Parathyroid adenoma (tissue), 2 donors: ENCODE measurements at regions not wholly inside any gene's neighbourhood (a gene's known extent, or its start where the extent isn't known, plus 50 kb on each side); places are given as distances from the start of the nearest gene placed in this dataset.

Experiments used
- H2AFZ ChIP-seq: fragments of 300-600 bp; sonication (generic); one replicate; pipeline ENCODE4 v1.7.0; 2017; ENCODE audit warnings: antibody characterized with exemption, mild to moderate bottlenecking
- H3K27ac ChIP-seq: fragments of 300-600 bp; sonication (generic); one replicate; pipeline ENCODE4 v1.7.0; 2017
- H3K27me3 ChIP-seq: fragments of 300-600 bp; sonication (generic); one replicate; pipeline ENCODE4 v1.7.0; 2017; ENCODE audit warnings: low read length; ENCODE audit not compliant: control insufficient read depth, insufficient read depth
- H3K36me3 ChIP-seq: fragments of 300-600 bp; sonication (generic); one replicate; pipeline ENCODE4 v1.7.0; 2017; ENCODE audit warnings: low read length; ENCODE audit not compliant: control insufficient read depth, insufficient read depth
- H3K4me1 ChIP-seq: fragments of 300-600 bp; sonication (generic); one replicate; pipeline ENCODE4 v1.7.0; 2017; ENCODE audit warnings: control low read depth
- H3K4me2 ChIP-seq: fragments of 300-600 bp; sonication (generic); one replicate; pipeline ENCODE4 v1.7.0; 2017; ENCODE audit warnings: low read length
- H3K4me3 ChIP-seq: fragments of 300-600 bp; sonication (generic); one replicate; pipeline ENCODE4 v1.7.0; 2017; ENCODE audit warnings: low read depth, low read length
- H3K79me2 ChIP-seq: fragments of 300-600 bp; sonication (generic); one replicate; pipeline ENCODE4 v1.7.0; 2017; ENCODE audit warnings: control low read depth
- H3K9ac ChIP-seq: fragments of 300-600 bp; sonication (generic); one replicate; pipeline ENCODE4 v1.7.0; 2017; ENCODE audit warnings: mild to moderate bottlenecking
- H3K9me3 ChIP-seq: fragments of 300-600 bp; sonication (generic); one replicate; pipeline ENCODE4 v1.7.0; 2017; ENCODE audit warnings: low read length; ENCODE audit not compliant: control insufficient read depth
- CTCF ChIP-seq: fragments of 300-600 bp; sonication (generic); IDR thresholded peaks from one replicate; pipeline ENCODE4 v1.7.0; 2017; ENCODE audit warnings: antibody characterized with exemption, mild to moderate bottlenecking
- donor health status: primary hyperparathyroidism.

DNA sequence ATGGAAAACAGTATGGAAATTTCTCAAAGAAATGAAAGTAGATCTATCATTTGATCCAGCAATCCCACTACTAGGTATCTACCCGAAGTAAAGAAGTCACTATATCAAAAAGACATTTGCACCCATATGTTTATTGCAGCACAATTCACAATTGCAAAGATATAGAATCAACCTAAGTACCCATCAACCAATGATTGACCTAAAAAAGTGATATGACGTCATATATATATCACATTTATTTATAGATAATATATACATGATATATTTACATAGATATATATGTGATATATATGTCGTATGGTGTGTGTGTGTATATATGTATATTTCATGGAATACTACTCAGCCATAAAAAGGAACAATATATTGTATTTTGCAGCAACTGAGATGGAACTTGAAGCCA lies 188.3 kb upstream of the ARHGAP42 start:
- no peak overlapping the region for H3K27ac ChIP-seq
- H3K4me3 ChIP-seq: no peak overlapping the region
- H2AFZ ChIP-seq: no peak overlapping the region
- TF ChIP-seq CTCF: no peak
- H3K36me3 ChIP-seq: no peaks in the 10 kb centered on the region
- no peaks in the 10 kb centered on the region for H3K9me3 ChIP-seq
- H3K27me3 ChIP-seq: no peaks in the 10 kb centered on the region
- no peak overlapping the region for H3K9ac ChIP-seq
- no peaks in the 10 kb centered on the region for H3K79me2 ChIP-seq
- no peaks in the 10 kb centered on the region for H3K4me1 ChIP-seq
- H3K4me2 ChIP-seq: no peak overlapping the region

DNA sequence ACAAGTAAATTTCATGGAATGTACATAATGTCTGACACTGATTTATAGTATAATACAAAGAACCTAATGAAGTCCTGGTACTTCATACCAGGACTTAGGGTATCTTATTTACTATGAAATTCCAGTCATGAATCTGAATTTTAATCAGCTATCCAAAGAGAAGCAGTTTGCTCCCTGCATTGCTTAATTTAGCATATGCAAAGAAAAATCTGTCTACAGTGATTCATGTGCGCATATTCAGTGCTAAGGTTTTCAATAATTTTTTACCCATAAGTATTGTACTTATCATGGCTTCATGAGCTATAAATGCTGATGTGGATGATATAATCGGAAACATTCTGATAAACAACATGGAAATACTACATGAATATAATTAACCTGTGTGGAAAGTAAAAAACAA lies 185.6 kb upstream of the ARHGAP42 start:
- no peak overlapping the region for H3K4me3 ChIP-seq
- H3K27me3 ChIP-seq: no peaks in the 10 kb centered on the region
- H3K9ac ChIP-seq: no peak overlapping the region
- no peak overlapping the region for H2AFZ ChIP-seq
- no peaks in the 10 kb centered on the region for H3K36me3 ChIP-seq
- no peaks in the 10 kb centered on the region for H3K9me3 ChIP-seq
- H3K79me2 ChIP-seq: no peaks in the 10 kb centered on the region
- no peak overlapping the region for H3K4me2 ChIP-seq
- H3K4me1 ChIP-seq: no peaks in the 10 kb centered on the region
- H3K27ac ChIP-seq: no peak overlapping the region
- TF ChIP-seq CTCF: no peak

DNA sequence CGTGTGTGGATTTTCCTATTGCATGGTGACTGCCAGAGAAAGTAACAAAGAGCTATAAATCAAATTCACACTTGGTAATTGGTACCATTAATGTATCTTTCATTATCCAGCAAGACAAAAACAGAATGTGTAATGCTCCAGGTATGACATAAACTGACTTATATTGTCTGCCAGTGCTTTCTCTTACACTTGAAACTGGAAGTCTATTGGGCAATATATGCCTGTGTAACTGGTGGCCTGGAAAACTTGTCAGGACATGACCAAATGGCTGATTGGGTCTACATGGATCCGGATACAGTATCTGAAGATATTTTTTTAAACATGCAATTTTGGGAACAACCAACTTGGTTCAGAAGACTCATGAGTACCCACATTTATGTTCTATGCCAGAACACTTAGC lies 174.6 kb upstream of the ARHGAP42 start:
- Histone ChIP-seq H3K79me2 (no peaks in the 10 kb centered on the region), H3K9ac (no peak overlapping the region), H3K4me3 (no peak overlapping the region), H3K4me1 (no peaks in the 10 kb centered on the region), H3K36me3 (no peaks in the 10 kb centered on the region), H2AFZ (no peak overlapping the region), H3K4me2 (no peak overlapping the region), H3K27me3 (no peaks in the 10 kb centered on the region), H3K27ac (no peak overlapping the region), H3K9me3 (no peaks in the 10 kb centered on the region)
- TF ChIP-seq CTCF: no peak

DNA sequence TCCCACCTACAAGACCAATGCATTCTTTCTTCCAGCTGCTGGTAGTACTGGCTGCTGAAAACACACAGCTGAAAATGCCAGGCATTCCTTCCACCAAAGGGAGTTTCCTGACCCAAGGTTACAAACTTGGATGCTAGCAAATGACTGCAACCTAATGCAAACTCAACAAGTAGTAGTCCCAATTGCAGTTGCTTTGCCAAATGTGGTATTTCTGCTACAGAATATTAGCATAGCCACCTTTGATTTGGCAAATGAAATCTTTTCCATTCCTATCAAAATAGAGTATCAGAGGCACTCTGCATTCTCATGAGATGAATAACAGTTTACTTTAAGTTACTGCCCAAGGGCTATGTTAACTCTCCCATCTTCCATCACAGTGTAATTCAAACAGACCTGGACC lies 172.0 kb upstream of the ARHGAP42 start:
- H3K4me1 ChIP-seq: no peaks in the 10 kb centered on the region
- H3K9ac ChIP-seq: no peak overlapping the region
- H3K36me3 ChIP-seq: no peaks in the 10 kb centered on the region
- TF ChIP-seq CTCF: no peak
- no peak overlapping the region for H2AFZ ChIP-seq
- H3K27ac ChIP-seq: no peak overlapping the region
- no peak overlapping the region for H3K4me3 ChIP-seq
- H3K9me3 ChIP-seq: no peaks in the 10 kb centered on the region
- H3K4me2 ChIP-seq: no peak overlapping the region
- no peaks in the 10 kb centered on the region for H3K27me3 ChIP-seq
- no peaks in the 10 kb centered on the region for H3K79me2 ChIP-seq

DNA sequence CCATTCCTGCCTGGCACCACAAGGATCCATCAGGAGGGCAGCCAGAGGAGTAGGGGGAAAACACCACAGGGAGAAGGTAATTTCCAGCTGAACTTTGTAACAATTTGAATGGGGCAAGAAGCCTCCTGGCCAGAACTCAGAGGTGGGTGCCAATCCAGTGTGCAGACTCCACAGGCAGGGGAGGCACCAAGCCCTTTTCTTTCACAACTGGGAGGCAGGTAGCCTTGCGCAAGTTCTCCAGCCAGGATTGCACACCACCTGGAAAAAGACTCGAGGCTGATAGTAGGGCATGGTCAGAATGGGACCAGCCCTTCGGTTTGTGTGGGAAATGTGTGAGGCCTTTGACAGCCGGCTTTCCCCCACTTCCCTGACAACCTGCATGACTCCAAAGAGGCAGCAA lies 161.9 kb upstream of the ARHGAP42 start:
- H3K27me3 ChIP-seq: no peaks in the 10 kb centered on the region
- no peak overlapping the region for H3K4me3 ChIP-seq
- H3K9me3 ChIP-seq: no peaks in the 10 kb centered on the region
- no peak overlapping the region for H3K9ac ChIP-seq
- H3K36me3 ChIP-seq: no peaks in the 10 kb centered on the region
- TF ChIP-seq CTCF: no peak
- no peaks in the 10 kb centered on the region for H3K79me2 ChIP-seq
- H3K27ac ChIP-seq: no peak overlapping the region
- H2AFZ ChIP-seq: no peak overlapping the region
- H3K4me2 ChIP-seq: no peak overlapping the region
- no peaks in the 10 kb centered on the region for H3K4me1 ChIP-seq
